HepG2 (cell line): ENCODE measurements at regions not wholly inside any gene's neighbourhood (a gene's known extent, or its start where the extent isn't known, plus 50 kb on each side); places are given as distances from the start of the nearest gene placed in this dataset.

Experiments used
- USF2 ChIP-seq, 2 experiments: sonication (generic) in 1 of 2; formaldehyde crosslinking in 1 of 2; IDR thresholded peaks; 2 replicates each; pipeline versions ENCODE4 v1.5.1 to v1.6.1; 2011 to 2020; ENCODE audit warnings: borderline replicate concordance in 1 of 2, low read depth in 1 of 2, low read length in 1 of 2, mild to moderate bottlenecking in 1 of 2, missing genetic modification reagents in 1 of 2, moderate library complexity in 1 of 2
- ZBTB7A ChIP-seq: sonication (generic); formaldehyde crosslinking; IDR thresholded peaks from 2 replicates; pipeline ENCODE4 v1.8.0; 2022; ENCODE audit warnings: mild to moderate bottlenecking, missing genetic modification reagents
- ZNF224 ChIP-seq: sonication (generic); formaldehyde crosslinking; IDR thresholded peaks from 2 replicates; pipeline ENCODE4 v1.5.0; 2020; ENCODE audit warnings: mild to moderate bottlenecking, missing genetic modification reagents
- ZNF646 ChIP-seq: sonication (generic); formaldehyde crosslinking; IDR thresholded peaks from 2 replicates; pipeline ENCODE4 v1.9.0; 2021; ENCODE audit warnings: mild to moderate bottlenecking, missing genetic modification reagents

GRCh38 chr2:239522740-239523119, 121.9 kb upstream of the HDAC4 start (continued):
- TF ChIP-seq ZNF646 (CRISPR knock-in tag) = 0 out of 2 replicates have a peak, but pooled peaks have one; percentile 18
- no peak for TF ChIP-seq ZBTB7A
- TF ChIP-seq ZNF224 (CRISPR knock-in tag) = no peak
- peak; percentile 60 for TF ChIP-seq USF2 (IDR thresholded peaks at IDR 0.05; ENCODE audit: low read depth, low read length)
- TF ChIP-seq USF2 (CRISPR knock-in tag; IDR thresholded peaks at IDR 0.05; ENCODE audit: borderline replicate concordance) = no peak
